GM19035 (cell line): ENCODE measurements at regions not wholly inside any gene's neighbourhood (a gene's known extent, or its start where the extent isn't known, plus 50 kb on each side); places are given as distances from the start of the nearest gene placed in this dataset.
"Not testable (repeated sequence)": the region's sequence is repeated elsewhere in the genome, so short reads cannot be mapped to it uniquely, and the experiment has no call there.

Experiments
- ATAC-seq: cut with Tn5 transposase; IDR thresholded peaks from one replicate; pipeline ENCODE4 v1.9.1; 2021; ENCODE audit not compliant: unreplicated experiment

DNA sequence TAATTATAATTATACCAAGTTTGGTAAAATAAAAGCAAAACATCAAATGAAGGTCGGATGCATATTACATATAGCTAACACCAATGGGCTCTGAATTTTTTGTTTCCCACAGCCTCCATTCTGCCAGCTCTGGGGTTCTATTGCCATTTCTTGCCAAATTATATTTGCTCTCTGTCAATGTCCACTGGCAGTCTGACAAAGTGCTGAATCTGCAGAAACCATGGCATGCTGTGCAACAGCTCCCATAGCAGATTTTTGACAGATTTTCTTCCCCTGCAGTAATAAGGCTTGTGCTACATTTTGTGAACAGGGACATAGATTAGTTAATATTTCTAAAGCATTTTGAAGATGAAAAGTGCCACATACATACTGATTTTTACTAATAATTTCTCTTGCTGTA is 1102.1 kb downstream of the DIAPH3 start:
- ATAC-seq = no peak

DNA sequence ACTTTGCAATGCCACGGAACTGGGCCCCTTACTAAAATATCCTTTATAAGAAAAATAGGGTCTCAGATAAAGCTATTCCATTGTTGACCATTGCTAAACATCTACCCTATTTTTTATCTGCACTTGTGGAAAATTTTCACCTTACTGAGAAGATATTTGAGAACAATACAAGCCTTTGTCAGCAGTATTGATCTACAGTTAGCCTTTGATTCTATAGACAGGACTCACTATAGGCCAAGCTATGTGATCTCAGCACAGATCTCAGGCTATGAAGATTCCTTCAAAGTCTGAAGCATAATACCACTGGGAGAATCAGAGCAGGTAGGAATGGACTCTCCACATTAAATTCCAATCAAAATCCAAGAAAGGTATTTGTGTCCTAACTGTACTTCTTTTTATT is 1099.7 kb downstream of the DIAPH3 start:
- no peak for ATAC-seq

DNA sequence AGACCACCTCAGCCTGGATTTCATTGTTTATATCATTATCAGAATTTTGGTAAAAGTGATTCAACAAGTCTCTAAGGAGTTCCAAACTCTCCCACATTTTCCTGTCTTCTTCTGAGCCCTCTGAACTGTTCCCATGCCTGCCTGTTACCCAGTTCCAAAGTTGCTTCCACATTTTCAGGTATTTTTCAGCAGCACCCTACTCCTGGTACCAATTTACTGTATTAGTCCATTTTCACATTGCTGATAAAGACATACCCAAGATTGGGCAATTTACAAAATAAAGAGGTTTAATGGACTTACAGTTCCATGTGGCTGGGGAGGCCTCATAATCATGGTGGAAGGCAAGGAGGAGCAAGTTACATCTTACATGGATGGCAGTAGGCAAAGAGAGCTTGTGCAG is 1087.3 kb downstream of the DIAPH3 start:
- ATAC-seq = not testable (repeated sequence)

DNA sequence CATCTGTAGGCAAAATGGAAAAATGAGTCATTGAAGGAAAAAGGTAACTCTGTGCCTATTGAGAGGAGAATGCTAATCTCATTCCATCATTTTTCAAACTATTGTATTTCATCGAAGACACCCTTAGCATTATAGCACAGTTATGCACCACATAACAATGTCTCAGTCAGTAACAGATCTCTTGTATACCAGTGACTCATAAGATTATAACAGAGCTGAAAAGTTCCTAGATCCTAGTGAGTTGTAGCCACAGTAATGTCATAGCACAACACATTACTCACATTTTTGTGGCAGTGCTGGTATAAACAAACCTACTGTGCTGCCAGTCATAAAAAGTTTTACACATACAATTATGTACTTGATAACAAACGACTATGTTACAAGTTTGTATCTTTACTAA is 1077.6 kb downstream of the DIAPH3 start:
- ATAC-seq = no peak

DNA sequence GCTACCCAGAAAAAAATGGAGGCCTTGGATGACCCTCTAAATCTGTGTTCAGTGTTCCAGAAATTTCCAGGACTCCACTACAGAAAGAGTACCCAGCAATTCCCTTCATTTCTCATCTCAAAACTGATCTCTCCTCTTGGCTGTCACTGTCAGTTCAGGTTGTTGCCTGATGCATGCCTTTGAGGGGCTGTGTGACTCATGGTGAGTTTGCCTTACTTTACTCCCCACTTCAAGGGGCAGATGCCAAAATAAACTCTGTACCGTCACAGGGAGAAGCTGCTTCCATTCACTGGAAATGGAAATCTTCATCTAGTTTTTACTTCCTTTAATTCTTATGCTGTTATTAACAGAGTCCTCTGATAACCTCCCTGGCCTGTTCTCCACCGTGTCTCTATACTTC is 1075.0 kb downstream of the DIAPH3 start:
- no peak for ATAC-seq

DNA sequence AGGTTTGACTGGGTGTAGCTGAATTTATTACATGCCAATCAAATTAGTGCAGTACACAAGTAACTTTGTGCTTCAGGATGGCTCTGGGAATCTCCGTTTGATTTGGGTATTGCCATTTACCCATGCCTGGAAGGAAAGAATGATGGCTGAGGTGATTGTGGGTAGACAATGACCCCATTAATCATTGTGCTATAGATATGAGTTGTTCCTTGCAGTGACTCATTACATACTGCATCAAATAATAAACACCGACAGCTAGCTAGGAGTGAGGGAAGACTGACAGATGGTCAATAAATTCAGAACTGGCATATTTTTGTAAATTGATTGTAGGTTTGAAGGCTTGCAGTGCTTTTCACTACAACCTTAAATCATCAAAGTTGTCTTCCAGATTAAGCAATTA is 1069.5 kb downstream of the DIAPH3 start:
- ATAC-seq = no peak

DNA sequence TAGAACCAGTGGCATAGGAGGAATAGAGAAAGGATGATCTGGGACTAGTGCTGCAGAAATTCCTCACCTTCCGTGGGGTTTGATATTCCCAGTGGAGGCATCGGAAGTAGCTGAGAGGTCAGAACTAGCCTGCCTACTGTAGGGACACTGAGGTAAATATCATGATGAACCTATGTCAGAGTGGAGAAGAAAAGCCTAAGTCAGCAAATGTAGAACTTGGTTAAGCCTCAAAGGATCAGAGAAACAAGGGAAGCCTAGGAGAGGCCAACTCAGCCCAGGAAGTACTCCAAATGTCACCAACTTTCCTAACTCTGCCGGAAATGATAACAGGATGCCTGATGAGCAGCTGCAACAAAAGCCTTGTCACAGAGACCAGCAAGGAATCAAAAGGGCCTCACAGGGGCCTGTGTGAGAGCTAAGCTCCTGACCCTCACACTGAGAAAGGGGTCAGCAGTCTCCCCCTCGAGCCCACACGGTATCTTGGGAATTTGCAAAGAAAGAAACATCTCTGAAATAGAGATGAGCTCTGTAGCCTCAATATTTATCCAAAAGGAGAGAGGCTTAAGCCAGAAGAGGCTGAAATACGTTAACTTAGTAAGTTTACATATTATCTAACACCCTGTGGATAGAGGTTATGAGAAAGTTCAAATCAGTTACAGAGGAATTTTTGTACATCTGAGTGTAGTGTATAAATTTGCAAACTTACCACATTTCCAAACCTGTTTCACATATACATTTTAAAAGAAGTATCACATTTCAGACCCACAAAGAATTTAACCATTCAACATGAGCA is 1064.3 kb downstream of the DIAPH3 start:
- no peak for ATAC-seq

DNA sequence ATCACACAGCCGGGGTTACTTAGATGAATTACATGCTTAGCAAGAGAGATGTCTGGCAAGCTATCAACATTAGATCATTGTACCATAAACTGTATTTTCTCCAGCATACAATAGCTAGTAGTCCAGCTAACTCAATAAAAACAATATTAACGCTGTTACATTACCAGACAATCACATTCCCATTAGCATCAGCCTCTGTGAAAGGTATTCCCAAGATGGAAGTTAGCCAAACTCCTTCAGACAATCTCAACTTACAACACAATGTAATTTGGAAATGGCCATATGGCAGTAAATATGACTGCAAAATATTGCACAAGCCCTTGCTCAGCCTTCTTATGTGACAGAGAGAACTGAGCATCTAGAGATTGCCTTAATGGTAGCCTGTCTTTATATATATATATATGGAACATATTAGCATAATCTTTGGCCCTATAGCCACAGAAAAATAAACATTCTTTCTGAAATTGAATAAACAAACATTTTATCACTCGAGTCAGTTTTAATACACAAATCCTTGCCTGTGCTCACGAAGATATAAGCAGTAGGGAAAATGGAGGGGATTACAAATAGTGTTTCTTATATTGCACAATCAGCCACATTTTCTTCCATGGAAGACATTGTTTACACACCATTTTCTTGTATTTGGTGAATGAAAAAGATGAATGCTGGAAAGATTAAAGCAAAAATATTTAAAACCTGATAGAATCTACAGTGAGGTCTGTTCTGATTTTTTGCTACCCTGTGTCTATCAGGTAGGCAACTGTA is 1060.5 kb downstream of the DIAPH3 start:
- no peak for ATAC-seq

DNA sequence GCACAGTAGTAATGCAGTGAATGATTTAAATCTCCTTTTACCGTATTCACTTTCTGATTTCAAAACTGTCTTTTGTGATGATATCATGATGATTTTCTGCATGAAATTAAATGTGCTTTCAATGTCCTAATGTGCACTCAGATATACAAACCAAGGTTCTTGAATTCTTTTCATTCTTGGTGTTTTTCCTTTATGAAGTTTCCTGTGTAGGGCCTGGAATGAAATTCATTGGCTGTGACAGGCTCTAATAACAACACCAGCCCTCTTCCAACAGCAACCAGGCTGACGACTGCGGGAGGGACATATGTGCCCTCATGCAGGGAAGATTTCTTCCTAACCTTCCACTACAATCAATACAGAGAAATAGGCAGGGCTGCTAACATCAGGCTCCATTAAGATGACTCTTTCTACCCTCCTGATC is 1052.0 kb downstream of the DIAPH3 start:
- no peak for ATAC-seq

DNA sequence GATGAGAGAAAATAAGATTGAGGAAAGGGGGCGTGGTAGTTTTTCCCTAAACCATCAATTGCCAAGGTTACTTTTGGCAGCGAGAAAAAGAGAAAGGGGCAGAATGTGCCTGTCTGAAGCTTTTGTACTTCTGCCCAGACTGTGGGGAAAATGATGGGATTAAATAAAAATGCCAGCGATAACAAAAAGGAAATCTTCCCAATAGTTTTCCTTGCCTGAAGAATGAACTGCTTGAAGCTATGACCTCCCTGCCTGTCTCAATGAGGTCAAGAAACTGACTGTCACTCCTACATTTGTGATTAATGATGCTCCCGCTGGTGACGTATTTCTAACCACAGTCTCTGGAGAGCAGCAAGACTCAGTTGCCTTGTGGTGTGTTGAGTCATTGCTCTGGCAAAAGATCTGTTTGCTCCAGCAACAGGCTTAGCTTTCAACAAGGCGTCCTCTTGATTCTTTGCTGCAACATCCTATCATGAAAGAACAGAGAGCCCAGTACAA is 1051.5 kb downstream of the DIAPH3 start:
- no peak for ATAC-seq

DNA sequence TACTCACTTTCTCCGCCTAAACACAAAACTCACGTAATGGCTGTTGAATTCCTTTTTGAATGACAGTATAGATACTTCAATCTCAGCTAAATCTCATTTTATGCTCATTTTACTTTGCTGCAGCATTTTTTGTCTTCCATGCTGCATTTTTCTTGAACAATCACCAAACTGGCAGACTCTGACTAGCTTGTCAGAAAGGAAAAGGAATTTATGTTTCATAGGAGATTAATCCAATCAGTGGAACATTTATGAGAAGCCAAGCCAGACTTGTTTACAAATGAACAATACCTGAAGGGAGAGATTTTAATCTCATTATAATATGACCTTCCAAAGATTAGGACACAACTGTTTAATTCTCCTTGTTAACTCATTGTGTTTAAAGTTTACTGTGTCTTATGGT is 1044.3 kb downstream of the DIAPH3 start:
- ATAC-seq = no peak

DNA sequence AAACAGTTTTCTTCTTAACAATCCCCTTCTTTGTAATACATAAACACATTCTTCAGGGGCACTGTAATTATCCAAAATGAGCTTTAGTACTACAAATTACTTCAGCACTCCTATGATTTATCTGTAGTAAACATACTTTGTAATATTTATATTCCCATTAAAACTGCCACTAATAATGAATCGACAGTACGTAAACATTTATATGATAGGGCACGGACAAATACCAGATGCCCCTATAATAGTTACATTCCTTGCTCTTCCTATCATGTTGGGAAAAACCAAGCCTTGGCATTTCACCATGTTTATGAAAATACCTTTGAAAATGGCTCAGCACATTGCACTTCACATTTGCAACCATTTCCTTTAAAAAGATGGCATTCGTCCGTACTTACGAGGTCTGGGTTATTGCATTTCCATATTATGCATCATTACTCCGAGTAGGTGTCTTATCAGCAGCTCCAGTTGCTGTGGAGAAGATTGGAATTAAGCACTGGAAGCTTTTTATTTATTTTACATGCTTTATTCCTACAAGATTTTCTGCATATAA is 1043.4 kb downstream of the DIAPH3 start:
- ATAC-seq = no peak

DNA sequence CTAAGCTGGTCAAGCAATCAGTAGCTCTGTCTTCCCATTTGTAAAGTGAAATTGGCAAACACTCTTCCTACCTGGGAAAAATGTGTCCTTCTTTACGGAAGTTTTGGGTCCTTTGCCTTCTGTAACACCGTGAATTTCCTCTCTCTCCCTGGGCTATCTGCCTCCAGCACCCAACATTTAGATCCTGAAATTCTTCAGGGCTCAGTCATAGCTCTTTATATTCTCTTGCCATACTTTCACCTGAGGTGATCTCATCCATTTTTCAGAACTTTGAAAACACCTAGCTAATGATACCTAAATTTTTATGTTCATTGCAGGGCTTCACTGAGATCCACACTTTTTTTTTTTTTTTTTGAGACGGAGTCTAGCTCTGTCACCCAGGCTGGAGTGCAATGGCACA is 1042.2 kb downstream of the DIAPH3 start:
- ATAC-seq = no peak

DNA sequence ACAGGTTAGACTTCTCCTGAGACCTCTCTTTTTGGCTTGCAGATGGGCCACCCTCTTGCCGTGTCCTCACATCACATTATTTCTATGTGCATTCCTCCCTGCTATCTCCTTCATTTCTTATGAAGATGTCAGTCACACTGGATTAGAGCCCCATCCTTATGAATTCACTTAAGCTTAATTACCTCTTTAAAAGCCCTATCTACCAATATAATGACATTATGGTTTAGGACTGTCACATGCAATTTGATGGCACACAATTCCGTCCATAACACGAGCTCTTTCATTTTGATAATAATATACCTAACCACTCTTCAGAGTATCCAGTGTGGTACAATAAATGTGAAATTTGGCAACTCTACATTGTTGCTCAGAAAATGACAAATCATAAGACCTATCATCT is 1037.3 kb downstream of the DIAPH3 start:
- ATAC-seq = no peak

DNA sequence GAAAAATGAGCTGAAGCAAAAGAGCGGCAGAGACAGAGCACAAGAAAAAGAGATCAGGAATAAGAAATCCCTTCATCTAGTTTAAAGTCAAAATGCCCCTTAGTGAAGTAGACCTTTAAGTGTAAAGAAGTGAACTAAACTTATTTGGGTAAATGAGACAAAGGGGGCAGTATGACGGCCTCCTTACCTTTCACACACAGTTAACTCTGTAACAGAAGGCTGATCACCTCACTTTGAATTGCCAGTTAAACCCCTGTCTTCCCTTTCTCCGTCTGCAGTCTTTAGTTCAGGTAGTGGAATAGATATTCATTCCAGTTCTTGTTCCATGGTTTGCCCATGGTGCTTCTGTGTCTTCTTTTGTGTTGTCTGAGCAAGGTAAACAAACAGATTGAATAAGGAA is 1029.8 kb downstream of the DIAPH3 start:
- no peak for ATAC-seq

DNA sequence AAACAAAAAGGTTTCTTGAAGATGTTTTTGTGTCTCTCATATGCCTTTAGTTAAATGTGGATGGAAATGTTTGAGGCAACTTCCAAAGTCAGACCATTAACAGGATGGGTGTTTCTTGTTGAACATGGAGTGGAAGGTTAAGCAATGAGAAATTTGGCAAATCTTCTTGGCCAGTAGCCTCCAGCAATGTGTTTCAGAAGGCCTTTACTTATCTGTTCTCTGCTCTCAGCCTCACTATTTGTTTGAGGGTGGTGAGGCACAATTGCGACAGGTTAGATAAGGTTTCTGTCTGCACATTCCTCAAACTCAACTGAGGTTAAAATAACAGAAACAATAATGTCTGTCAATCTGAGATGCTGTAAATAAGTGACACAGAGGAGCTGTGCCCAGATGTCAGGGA is 1019.0 kb downstream of the DIAPH3 start:
- ATAC-seq = no peak

DNA sequence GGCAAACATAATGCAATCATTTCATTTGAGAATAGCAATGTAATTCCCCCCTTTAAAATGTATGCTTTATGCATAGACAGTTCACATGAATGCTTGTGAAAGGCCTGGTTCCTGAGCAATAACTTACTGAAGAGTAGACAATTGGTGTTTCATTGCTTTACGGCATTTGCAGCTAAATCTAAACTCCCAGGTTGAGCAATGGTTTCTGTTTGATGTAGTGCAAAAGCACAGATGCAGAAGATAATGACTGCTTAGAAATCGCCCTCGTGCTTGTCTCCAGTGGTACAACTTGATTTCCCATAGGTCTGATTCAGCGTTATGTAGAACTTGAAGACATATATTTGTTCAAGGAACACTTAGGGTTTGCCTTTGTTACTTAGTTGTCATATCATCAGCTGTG is 1018.3 kb downstream of the DIAPH3 start:
- no peak for ATAC-seq

DNA sequence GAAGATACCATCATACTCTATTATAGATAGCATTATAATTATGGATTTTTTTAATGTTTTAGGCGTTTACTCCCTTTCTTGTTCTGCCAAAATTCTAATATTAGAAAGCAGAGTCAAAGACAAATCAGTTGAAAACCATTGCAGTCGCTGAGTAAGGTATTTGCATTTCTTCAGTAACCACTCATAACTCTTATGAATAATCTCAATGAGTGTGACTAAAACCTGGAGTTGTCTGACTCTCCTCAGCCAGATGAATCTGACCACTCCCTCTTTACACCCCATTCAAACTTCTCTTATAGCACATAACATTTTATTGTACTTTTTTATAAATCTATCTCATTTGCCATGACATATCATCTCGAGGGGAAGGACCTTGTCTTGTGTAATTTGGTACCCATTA is 1006.5 kb downstream of the DIAPH3 start:
- ATAC-seq = no peak

DNA sequence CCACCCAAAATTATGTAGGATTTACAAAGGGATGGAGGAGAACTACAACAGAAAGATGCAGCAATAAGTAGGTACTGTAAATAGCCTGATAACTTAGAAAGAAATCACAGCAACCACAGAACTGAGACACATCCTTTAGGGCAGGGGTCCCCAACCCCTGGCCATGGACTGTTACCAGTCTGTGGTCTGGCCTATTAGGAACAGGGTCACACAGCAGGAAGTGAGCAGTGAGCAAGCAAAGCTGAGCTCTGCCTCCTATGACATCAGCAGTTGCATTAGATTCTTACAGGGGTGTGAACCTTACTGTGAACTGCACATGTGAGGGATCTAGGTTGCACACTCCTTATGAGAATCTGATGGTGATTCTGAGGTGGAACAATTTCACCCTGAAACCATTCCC is 997.6 kb downstream of the DIAPH3 start:
- no peak for ATAC-seq

DNA sequence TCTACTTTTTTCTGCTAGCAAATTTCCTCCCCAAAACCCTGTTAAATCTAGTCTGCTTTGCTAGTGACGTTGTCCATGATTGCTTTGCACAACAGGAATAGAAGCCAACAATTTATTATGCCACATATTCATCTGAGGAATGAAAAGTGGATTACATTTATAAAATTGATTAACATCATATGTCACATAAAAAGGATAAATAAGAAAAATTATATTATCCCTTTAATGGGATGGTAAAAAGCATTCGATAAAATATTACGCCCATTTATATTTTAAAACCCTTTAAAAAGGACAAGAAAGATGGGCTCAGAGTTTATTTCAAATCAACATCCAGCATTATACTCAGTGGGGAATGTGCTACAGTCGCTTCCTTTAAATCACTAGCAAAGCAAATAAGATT is 991.7 kb downstream of the DIAPH3 start:
- no peak for ATAC-seq

DNA sequence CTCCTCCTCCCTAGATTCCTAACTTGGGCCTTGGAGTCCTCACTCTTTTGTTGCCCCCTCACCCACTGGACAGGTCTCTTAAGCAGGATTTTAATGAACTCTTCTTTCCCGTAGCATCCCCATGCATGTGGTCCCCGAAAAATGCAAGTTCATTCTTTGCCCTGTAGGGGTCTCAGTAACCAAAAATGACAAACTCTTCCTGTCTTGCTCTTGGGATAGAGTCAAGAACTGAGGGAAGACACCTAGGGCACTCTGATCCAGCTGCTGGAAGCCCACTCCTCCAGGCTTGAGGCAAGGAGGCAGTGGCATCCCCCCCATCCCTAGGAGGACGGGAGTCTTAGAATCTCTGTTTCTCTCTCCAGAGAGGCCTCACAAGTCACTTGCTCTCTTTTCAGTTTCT is 987.0 kb downstream of the DIAPH3 start:
- no peak for ATAC-seq

DNA sequence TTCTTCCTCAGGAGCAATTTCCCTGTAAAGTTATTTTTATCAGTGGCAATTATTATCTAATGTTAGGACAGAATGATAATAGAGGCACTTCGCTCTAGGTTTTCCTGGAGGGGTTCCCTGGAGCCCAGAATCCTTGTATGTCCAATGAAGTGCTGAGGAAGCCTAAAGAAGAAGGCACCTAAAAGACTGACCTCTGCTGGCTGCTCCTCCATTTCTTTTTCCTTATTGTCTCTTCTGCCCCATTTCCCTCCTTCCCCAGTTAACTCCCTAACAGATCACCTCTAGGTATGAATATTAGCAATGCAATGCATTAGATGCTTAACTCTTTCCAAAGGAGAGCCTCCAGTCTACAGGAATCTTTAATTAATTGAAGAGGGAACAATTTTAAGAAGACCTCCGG is 985.4 kb downstream of the DIAPH3 start:
- no peak for ATAC-seq
